K562 (cell line): ENCODE measurements at regions not wholly inside any gene's neighbourhood (a gene's known extent, or its start where the extent isn't known, plus 50 kb on each side); places are given as distances from the start of the nearest gene placed in this dataset.

Experiments
- ATAC-seq: fragments of 200-7000 bp; cut with Tn5 transposase; 3 replicates; pipeline ENCODE4 v1.9.1; 2020; ENCODE audit warnings: moderate library complexity
- BruUV-seq: library from RNA; stranded (reverse); fragments of 400-500 nt; replicated peaks from 2 replicates; lab custom pipeline; 2021; lab: Mats Ljungman, UMichigan
- CTCF ChIA-PET: fragments of 300-600 bp; formaldehyde crosslinking; extraction: SDS; loops from one replicate; lab custom pipeline; 2021; ENCODE audit warnings: low intra/inter-chr PET ratio; lab: Yijun Ruan, JAX
- POLR2A ChIA-PET: fragments of 300-600, 350-650 bp; sonication (Branson Sonifier 250); formaldehyde crosslinking; extraction: SDS; loops from one replicate; lab custom pipeline; 2021; ENCODE audit warnings: antibody characterized with exemption, inconsistent platforms; lab: Yijun Ruan, JAX
- DNase-seq, 4 experiments: peaks; one replicate each; pipeline versions ENCODE4 v3.0.0 to v3.0.0-alpha.2; 2011 to 2018; ENCODE audit warnings: low spot score in 3 of 4, mixed read lengths in 3 of 4; ENCODE audit errors: extremely low read depth in 1 of 4
- FAIRE-seq: peaks from 2 replicates; lab custom pipeline; 2011; peaks lifted over from hg19 to GRCh38; lab: Jason Lieb, UNC
- H2AFZ ChIP-seq: 2 replicates; pipeline ENCODE4 v1.6.0; 2011; ENCODE audit warnings: low read depth, low read length, control low read depth, inconsistent platforms
- H3K27ac ChIP-seq: fragments of 200-600 bp; 3 replicates; pipeline ENCODE4 v1.8.0; 2011; ENCODE audit warnings: low read depth, mild to moderate bottlenecking, control low read depth, inconsistent platforms, low read length, moderate library complexity, mixed read lengths; ENCODE audit errors: extremely low read depth
- H3K27me3 ChIP-seq, 2 experiments: fragments of 300-600 bp in 1 of 2; 2 replicates in 1 of 2; 3 replicates in 1 of 2; pipeline versions ENCODE4 v1.6.0 to v1.8.0; 2011; ENCODE audit warnings: inconsistent platforms in 2 of 2, low read length in 2 of 2, mild to moderate bottlenecking in 1 of 2, mixed read lengths in 1 of 2, moderate library complexity in 1 of 2; ENCODE audit not compliant: control insufficient read depth in 2 of 2, insufficient read depth in 2 of 2
- H3K36me3 ChIP-seq: fragments of 300-600 bp; 3 replicates; pipeline ENCODE4 v1.8.0; 2011; ENCODE audit warnings: mild to moderate bottlenecking, low read length, inconsistent platforms; ENCODE audit not compliant: control insufficient read depth, insufficient read depth
- H3K4me1 ChIP-seq, 2 experiments: fragments of 200-600 bp in 1 of 2; replicated peaks in 1 of 2; 2 replicates in 1 of 2; 3 replicates in 1 of 2; pipeline versions ENCODE4 v1.5.1 to v1.8.0; 2011; ENCODE audit warnings: inconsistent platforms in 2 of 2, low read length in 2 of 2, mild to moderate bottlenecking in 1 of 2, mixed read lengths in 1 of 2, moderate library complexity in 1 of 2; ENCODE audit not compliant: control insufficient read depth in 2 of 2, insufficient read depth in 2 of 2
- H3K4me2 ChIP-seq: 2 replicates; pipeline ENCODE4 v1.6.1; 2011; ENCODE audit warnings: low read length, control low read depth, inconsistent platforms, mixed read lengths; ENCODE audit not compliant: insufficient read depth
- H3K4me3 ChIP-seq: fragments of 200-600 bp; sonication (generic), shearing (Covaris generic); 2 replicates; pipeline ENCODE4 v1.5.1; 2016; ENCODE audit warnings: control low read depth, inconsistent platforms
- H3K79me2 ChIP-seq: fragments of 200-600 bp; 3 replicates; pipeline ENCODE4 v1.8.0; 2011; ENCODE audit warnings: low read length, inconsistent platforms; ENCODE audit not compliant: control insufficient read depth, insufficient read depth
- H3K9ac ChIP-seq, 2 experiments: 2 replicates each; pipeline versions ENCODE4 v1.6.0 to v1.6.1; 2011; ENCODE audit warnings: low read depth in 2 of 2, low read length in 2 of 2, control low read depth in 1 of 2, inconsistent platforms in 1 of 2, mild to moderate bottlenecking in 1 of 2, mixed read lengths in 1 of 2; ENCODE audit not compliant: insufficient read depth in 1 of 2
- H3K9me1 ChIP-seq: one replicate; pipeline ENCODE4 v1.6.0; 2011; ENCODE audit warnings: inconsistent platforms, mild to moderate bottlenecking, low read length, moderate library complexity; ENCODE audit not compliant: control insufficient read depth, insufficient read depth
- H3K9me3 ChIP-seq: replicated peaks from 2 replicates; pipeline ENCODE4 v1.5.1; 2011; ENCODE audit warnings: low read depth, low read length, inconsistent platforms; ENCODE audit not compliant: control insufficient read depth, insufficient read depth
- H4K20me1 ChIP-seq: replicated peaks from 2 replicates; pipeline ENCODE4 v1.6.1; 2011; ENCODE audit warnings: low read length, inconsistent platforms, mixed read lengths; ENCODE audit not compliant: control insufficient read depth, insufficient read depth
- CBX1 ChIP-seq: sonication (generic); IDR thresholded peaks from 2 replicates; pipeline ENCODE4 v1.6.1; 2016; ENCODE audit warnings: antibody characterized with exemption, low read depth, mild to moderate bottlenecking
- CREM ChIP-seq: IDR thresholded peaks from 2 replicates; pipeline ENCODE4 v1.6.1; 2014; ENCODE audit warnings: antibody characterized with exemption, low read depth
- GATAD2B ChIP-seq: fragments of 450-650 bp; IDR thresholded peaks from 2 replicates; pipeline ENCODE4 v1.6.1; 2017; ENCODE audit warnings: mild to moderate bottlenecking, borderline replicate concordance
- GTF2A2 ChIP-seq: IDR thresholded peaks from 2 replicates; pipeline ENCODE4 v1.6.1; 2016; ENCODE audit warnings: mild to moderate bottlenecking, missing genetic modification characterization, missing compliant biosample characterization
- HMGN3 ChIP-seq: IDR thresholded peaks from 2 replicates; pipeline ENCODE4 v1.6.1; 2011; ENCODE audit warnings: borderline replicate concordance, low read depth, mild to moderate bottlenecking, mixed read lengths, low read length; ENCODE audit not compliant: insufficient read length; ENCODE audit errors: extremely low read depth
- PHF20 ChIP-seq: fragments of 450-650 bp; IDR thresholded peaks from 2 replicates; pipeline ENCODE4 v1.6.1; 2018; ENCODE audit not compliant: partially characterized antibody
- POLR2AphosphoS5 ChIP-seq: IDR thresholded peaks from 2 replicates; pipeline ENCODE4 v1.6.1; 2011; ENCODE audit warnings: mild to moderate bottlenecking, low read depth, low read length, moderate library complexity; ENCODE audit not compliant: control insufficient read depth, insufficient read depth
- RBM34 ChIP-seq: fragments of 200-400 bp; formaldehyde crosslinking; IDR thresholded peaks from 2 replicates; pipeline ENCODE4 v1.6.1; 2018; ENCODE audit warnings: low read length, borderline replicate concordance; ENCODE audit not compliant: insufficient read depth
- SAP30 ChIP-seq: fragments of 200-600 bp; sonication (generic); IDR thresholded peaks from 2 replicates; pipeline ENCODE4 v1.6.1; 2012; ENCODE audit warnings: borderline replicate concordance, low read depth, mild to moderate bottlenecking, moderate library complexity, low read length, control low read depth, inconsistent platforms; ENCODE audit not compliant: insufficient read depth, poor library complexity, severe bottlenecking
- TCF3 ChIP-seq: sonication (generic); formaldehyde crosslinking; IDR thresholded peaks from 2 replicates; pipeline ENCODE4 v1.4.0; 2020; ENCODE audit warnings: mild to moderate bottlenecking, missing genetic modification reagents
- ZKSCAN1 ChIP-seq: fragments of 150-350 bp; IDR thresholded peaks from 2 replicates; pipeline ENCODE4 v1.6.1; 2016; ENCODE audit warnings: low read depth, low read length
- ZNF175 ChIP-seq: fragments of 200-800 bp; sonication (Bioruptor generic); IDR thresholded peaks from 2 replicates; pipeline ENCODE4 v1.6.1; 2016; ENCODE audit warnings: low read depth, mild to moderate bottlenecking, missing genetic modification characterization, missing compliant biosample characterization
- WGBS: fragments of 100-300 bp; shearing (Covaris generic); methylation state at CpG from one replicate; pipeline ENCODE4 v1.1.6; 2016; ENCODE audit warnings: low coverage, mixed read lengths; ENCODE audit not compliant: insufficient coverage; ENCODE audit errors: missing lambda C conversion rate; 5-methylcytosine and 5-hydroxymethylcytosine counted together
- in situ Hi-C: fragments of 300-500 bp; cut with MboI; formaldehyde crosslinking; loops from 4 replicates; pipeline ENCODE4 v1.15.0; 2018; ENCODE audit warnings: inconsistent platforms, mixed read lengths
- intact Hi-C: fragments of 100-400 bp; cut with micrococcal nuclease; formaldehyde crosslinking; loops from 2 replicates; pipeline ENCODE4 v1.14.2; 2022
- TF ChIP-seq, protein P1 (sequence below): fragments of 450-650 bp; IDR thresholded peaks from 2 replicates; pipeline ENCODE4 v1.6.1; 2017; ENCODE audit warnings: antibody characterized with exemption, mild to moderate bottlenecking
- TF ChIP-seq, protein P2 (sequence below): sonication (generic); formaldehyde crosslinking; IDR thresholded peaks from 2 replicates; pipeline ENCODE4 v1.8.1; 2023; ENCODE audit warnings: mild to moderate bottlenecking, missing genetic modification reagents
- TF ChIP-seq, protein P3 (sequence below): fragments of 450-650 bp; formaldehyde crosslinking; IDR thresholded peaks from 2 replicates; pipeline ENCODE4 v1.4.0; 2020; ENCODE audit warnings: mild to moderate bottlenecking, moderate library complexity

DNA sequence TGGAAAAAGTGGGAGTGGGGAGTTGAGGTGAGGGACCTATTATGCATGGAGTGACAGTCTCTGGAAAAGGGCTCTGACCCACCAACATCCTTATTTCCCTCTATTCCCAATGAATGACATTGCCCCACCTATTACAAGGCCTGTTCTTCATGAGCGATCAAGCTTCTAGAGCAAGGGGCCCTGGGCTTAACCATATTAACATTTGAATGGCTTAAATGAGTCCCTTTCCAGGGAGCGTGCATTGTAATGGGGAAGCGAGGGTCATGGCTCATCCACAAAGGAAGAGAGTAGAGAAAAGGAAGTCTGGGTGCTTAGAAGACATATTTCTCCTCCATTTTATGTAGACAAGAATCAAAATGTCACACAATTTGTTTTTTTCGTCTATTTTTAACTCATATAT, 255.5 kb downstream of the CAAP1 start:
- in situ Hi-C loops, result no loop called here
- TF ChIP-seq ZNF175 (CRISPR knock-in tag) (no peak), RBM34 (no peak), CBX1 (no peak), CREM (no peak), ZKSCAN1 (no peak), SAP30 (no peak), GTF2A2 (no peak), PHF20 (no peak), GATAD2B (no peak), TCF3 (CRISPR knock-in tag) (no peak), HMGN3 (no peak), POLR2AphosphoS5 (no peak)
- TF ChIP-seq, protein P1, sequence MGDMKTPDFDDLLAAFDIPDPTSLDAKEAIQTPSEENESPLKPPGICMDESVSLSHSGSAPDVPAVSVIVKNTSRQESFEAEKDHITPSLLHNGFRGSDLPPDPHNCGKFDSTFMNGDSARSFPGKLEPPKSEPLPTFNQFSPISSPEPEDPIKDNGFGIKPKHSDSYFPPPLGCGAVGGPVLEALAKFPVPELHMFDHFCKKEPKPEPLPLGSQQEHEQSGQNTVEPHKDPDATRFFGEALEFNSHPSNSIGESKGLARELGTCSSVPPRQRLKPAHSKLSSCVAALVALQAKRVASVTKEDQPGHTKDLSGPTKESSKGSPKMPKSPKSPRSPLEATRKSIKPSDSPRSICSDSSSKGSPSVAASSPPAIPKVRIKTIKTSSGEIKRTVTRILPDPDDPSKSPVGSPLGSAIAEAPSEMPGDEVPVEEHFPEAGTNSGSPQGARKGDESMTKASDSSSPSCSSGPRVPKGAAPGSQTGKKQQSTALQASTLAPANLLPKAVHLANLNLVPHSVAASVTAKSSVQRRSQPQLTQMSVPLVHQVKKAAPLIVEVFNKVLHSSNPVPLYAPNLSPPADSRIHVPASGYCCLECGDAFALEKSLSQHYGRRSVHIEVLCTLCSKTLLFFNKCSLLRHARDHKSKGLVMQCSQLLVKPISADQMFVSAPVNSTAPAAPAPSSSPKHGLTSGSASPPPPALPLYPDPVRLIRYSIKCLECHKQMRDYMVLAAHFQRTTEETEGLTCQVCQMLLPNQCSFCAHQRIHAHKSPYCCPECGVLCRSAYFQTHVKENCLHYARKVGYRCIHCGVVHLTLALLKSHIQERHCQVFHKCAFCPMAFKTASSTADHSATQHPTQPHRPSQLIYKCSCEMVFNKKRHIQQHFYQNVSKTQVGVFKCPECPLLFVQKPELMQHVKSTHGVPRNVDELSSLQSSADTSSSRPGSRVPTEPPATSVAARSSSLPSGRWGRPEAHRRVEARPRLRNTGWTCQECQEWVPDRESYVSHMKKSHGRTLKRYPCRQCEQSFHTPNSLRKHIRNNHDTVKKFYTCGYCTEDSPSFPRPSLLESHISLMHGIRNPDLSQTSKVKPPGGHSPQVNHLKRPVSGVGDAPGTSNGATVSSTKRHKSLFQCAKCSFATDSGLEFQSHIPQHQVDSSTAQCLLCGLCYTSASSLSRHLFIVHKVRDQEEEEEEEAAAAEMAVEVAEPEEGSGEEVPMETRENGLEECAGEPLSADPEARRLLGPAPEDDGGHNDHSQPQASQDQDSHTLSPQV, result no peak
- TF ChIP-seq, protein P2, sequence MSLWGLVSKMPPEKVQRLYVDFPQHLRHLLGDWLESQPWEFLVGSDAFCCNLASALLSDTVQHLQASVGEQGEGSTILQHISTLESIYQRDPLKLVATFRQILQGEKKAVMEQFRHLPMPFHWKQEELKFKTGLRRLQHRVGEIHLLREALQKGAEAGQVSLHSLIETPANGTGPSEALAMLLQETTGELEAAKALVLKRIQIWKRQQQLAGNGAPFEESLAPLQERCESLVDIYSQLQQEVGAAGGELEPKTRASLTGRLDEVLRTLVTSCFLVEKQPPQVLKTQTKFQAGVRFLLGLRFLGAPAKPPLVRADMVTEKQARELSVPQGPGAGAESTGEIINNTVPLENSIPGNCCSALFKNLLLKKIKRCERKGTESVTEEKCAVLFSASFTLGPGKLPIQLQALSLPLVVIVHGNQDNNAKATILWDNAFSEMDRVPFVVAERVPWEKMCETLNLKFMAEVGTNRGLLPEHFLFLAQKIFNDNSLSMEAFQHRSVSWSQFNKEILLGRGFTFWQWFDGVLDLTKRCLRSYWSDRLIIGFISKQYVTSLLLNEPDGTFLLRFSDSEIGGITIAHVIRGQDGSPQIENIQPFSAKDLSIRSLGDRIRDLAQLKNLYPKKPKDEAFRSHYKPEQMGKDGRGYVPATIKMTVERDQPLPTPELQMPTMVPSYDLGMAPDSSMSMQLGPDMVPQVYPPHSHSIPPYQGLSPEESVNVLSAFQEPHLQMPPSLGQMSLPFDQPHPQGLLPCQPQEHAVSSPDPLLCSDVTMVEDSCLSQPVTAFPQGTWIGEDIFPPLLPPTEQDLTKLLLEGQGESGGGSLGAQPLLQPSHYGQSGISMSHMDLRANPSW, result no peak
- TF ChIP-seq, protein P3, sequence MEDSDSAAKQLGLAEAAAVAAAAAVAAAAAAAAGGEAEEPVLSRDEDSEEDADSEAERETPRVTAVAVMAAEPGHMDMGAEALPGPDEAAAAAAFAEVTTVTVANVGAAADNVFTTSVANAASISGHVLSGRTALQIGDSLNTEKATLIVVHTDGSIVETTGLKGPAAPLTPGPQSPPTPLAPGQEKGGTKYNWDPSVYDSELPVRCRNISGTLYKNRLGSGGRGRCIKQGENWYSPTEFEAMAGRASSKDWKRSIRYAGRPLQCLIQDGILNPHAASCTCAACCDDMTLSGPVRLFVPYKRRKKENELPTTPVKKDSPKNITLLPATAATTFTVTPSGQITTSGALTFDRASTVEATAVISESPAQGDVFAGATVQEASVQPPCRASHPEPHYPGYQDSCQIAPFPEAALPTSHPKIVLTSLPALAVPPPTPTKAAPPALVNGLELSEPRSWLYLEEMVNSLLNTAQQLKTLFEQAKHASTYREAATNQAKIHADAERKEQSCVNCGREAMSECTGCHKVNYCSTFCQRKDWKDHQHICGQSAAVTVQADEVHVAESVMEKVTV (CRISPR knock-in tag), result no peak

More for the DNA sequence above, 255.5 kb downstream of the CAAP1 start:
- Histone ChIP-seq H4K20me1 (no peaks in the 10 kb centered on the region), H3K36me3 (no peaks in the 10 kb centered on the region), H3K9me1 (no peaks in the 10 kb centered on the region), H3K4me1 (no peaks in the 10 kb centered on the region), H3K27me3 (no peaks in the 10 kb centered on the region), H3K4me3 (no peak overlapping the region), H2AFZ (no peak overlapping the region), H3K27ac (no peak overlapping the region), H3K9me3 (no peaks in the 10 kb centered on the region), H3K79me2 (no peaks in the 10 kb centered on the region), H3K9ac (no peak overlapping the region), H3K4me2 (no peak overlapping the region)
- BruUV-seq, result no TSS peak
- CTCF ChIA-PET, result no interaction called here
- no peak for FAIRE-seq
- DNase-seq, result no peak
- POLR2A ChIA-PET, result no interaction called here
- intact Hi-C loops, result no loop called here
- no peak for ATAC-seq
- 0% methylated on average over 4 of the region's 4 CpGs for WGBS
